ENCODE measurements at regions not wholly inside any gene's neighbourhood (a gene's known extent, or its start where the extent isn't known, plus 50 kb on each side); places are given as distances from the start of the nearest gene placed in this dataset.

DNA sequence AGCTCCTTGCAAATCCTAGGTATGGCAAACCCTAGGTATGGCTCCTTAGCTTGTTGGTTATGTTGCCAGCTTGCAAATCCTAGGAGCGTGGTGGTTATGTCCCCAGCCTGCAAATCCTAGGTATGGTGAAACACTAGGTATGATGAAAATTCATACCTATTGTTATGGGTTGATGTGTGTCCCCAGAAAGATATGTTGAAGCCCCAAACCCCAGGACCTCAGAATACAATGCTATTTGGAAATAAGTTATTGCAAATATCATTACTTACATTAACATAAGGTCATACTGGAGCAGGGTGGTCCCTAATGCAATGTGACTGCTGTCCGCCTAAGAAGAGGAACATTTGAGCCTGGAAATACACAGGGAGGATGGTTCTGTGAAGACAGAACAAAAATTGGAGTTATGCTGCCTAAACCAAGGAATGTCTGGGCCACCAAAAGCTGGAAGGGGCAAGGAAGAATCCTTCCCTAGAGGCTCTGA lies 220.8 kb downstream of the MYCN start:
- Histone ChIP-seq H3K36me3 (ENCODE audit: control insufficient read depth in 4 of 4, insufficient read depth in 3 of 4, low read depth in 1 of 4, low read length in 3 of 4) (no peaks in the 10 kb centered on the region), H3K4me3 (ENCODE audit: low read depth in 1 of 3, low read length in 3 of 3) (no peak overlapping the region), H3K27ac (ENCODE audit: low read depth in 1 of 2, low read length in 2 of 2) (no peak overlapping the region), H3K9ac (ENCODE audit: low read depth in 1 of 2, low read length in 2 of 2) (no peak overlapping the region), H3K9me3 (ENCODE audit: control insufficient read depth in 4 of 4, low read length in 3 of 4) (no peaks in the 10 kb centered on the region), H3K27me3 (ENCODE audit: control insufficient read depth in 4 of 4, insufficient read depth in 4 of 4, low read length in 3 of 4) (no peaks in the 10 kb centered on the region), H3K4me1 (ENCODE audit: control insufficient read depth in 4 of 4, insufficient read depth in 4 of 4, low read length in 3 of 4) (no peaks in the 10 kb centered on the region)
- TF ChIP-seq FOXA1 (IDR thresholded peaks at IDR 0.05): no peak
- no peak for TF ChIP-seq GABPA (IDR thresholded peaks at IDR 0.05 in 1 of 2, conservative IDR thresholded peaks at IDR 0.05 in 1 of 2)
- no peak for TF ChIP-seq HNF4G (IDR thresholded peaks at IDR 0.05)
- no peak for TF ChIP-seq SP1 (IDR thresholded peaks at IDR 0.05)
- no peak for TF ChIP-seq YY1 (IDR thresholded peaks at IDR 0.05)
- TF ChIP-seq FOXA2 (IDR thresholded peaks at IDR 0.05): no peak
- TF ChIP-seq, protein P1, sequence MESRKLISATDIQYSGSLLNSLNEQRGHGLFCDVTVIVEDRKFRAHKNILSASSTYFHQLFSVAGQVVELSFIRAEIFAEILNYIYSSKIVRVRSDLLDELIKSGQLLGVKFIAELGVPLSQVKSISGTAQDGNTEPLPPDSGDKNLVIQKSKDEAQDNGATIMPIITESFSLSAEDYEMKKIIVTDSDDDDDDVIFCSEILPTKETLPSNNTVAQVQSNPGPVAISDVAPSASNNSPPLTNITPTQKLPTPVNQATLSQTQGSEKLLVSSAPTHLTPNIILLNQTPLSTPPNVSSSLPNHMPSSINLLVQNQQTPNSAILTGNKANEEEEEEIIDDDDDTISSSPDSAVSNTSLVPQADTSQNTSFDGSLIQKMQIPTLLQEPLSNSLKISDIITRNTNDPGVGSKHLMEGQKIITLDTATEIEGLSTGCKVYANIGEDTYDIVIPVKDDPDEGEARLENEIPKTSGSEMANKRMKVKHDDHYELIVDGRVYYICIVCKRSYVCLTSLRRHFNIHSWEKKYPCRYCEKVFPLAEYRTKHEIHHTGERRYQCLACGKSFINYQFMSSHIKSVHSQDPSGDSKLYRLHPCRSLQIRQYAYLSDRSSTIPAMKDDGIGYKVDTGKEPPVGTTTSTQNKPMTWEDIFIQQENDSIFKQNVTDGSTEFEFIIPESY (IDR thresholded peaks at IDR 0.05): no peak
- TF ChIP-seq, protein P2, sequence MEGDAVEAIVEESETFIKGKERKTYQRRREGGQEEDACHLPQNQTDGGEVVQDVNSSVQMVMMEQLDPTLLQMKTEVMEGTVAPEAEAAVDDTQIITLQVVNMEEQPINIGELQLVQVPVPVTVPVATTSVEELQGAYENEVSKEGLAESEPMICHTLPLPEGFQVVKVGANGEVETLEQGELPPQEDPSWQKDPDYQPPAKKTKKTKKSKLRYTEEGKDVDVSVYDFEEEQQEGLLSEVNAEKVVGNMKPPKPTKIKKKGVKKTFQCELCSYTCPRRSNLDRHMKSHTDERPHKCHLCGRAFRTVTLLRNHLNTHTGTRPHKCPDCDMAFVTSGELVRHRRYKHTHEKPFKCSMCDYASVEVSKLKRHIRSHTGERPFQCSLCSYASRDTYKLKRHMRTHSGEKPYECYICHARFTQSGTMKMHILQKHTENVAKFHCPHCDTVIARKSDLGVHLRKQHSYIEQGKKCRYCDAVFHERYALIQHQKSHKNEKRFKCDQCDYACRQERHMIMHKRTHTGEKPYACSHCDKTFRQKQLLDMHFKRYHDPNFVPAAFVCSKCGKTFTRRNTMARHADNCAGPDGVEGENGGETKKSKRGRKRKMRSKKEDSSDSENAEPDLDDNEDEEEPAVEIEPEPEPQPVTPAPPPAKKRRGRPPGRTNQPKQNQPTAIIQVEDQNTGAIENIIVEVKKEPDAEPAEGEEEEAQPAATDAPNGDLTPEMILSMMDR (IDR thresholded peaks at IDR 0.05; ENCODE audit: low read depth, low read length, missing input control): no peak
- no peak for TF ChIP-seq RAD21 (IDR thresholded peaks at IDR 0.05)
- TF ChIP-seq, protein P3, sequence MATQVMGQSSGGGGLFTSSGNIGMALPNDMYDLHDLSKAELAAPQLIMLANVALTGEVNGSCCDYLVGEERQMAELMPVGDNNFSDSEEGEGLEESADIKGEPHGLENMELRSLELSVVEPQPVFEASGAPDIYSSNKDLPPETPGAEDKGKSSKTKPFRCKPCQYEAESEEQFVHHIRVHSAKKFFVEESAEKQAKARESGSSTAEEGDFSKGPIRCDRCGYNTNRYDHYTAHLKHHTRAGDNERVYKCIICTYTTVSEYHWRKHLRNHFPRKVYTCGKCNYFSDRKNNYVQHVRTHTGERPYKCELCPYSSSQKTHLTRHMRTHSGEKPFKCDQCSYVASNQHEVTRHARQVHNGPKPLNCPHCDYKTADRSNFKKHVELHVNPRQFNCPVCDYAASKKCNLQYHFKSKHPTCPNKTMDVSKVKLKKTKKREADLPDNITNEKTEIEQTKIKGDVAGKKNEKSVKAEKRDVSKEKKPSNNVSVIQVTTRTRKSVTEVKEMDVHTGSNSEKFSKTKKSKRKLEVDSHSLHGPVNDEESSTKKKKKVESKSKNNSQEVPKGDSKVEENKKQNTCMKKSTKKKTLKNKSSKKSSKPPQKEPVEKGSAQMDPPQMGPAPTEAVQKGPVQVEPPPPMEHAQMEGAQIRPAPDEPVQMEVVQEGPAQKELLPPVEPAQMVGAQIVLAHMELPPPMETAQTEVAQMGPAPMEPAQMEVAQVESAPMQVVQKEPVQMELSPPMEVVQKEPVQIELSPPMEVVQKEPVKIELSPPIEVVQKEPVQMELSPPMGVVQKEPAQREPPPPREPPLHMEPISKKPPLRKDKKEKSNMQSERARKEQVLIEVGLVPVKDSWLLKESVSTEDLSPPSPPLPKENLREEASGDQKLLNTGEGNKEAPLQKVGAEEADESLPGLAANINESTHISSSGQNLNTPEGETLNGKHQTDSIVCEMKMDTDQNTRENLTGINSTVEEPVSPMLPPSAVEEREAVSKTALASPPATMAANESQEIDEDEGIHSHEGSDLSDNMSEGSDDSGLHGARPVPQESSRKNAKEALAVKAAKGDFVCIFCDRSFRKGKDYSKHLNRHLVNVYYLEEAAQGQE (IDR thresholded peaks at IDR 0.05): no peak
- TF ChIP-seq, protein P4, sequence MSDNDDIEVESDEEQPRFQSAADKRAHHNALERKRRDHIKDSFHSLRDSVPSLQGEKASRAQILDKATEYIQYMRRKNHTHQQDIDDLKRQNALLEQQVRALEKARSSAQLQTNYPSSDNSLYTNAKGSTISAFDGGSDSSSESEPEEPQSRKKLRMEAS (IDR thresholded peaks at IDR 0.05): no peak
- TF ChIP-seq TAF1 (conservative IDR thresholded peaks at IDR 0.05): no peak
- WGBS: 45% methylated on average over 2 of the region's 2 CpGs
- no peak for DNase-seq (ENCODE audit: low spot score)

DNA sequence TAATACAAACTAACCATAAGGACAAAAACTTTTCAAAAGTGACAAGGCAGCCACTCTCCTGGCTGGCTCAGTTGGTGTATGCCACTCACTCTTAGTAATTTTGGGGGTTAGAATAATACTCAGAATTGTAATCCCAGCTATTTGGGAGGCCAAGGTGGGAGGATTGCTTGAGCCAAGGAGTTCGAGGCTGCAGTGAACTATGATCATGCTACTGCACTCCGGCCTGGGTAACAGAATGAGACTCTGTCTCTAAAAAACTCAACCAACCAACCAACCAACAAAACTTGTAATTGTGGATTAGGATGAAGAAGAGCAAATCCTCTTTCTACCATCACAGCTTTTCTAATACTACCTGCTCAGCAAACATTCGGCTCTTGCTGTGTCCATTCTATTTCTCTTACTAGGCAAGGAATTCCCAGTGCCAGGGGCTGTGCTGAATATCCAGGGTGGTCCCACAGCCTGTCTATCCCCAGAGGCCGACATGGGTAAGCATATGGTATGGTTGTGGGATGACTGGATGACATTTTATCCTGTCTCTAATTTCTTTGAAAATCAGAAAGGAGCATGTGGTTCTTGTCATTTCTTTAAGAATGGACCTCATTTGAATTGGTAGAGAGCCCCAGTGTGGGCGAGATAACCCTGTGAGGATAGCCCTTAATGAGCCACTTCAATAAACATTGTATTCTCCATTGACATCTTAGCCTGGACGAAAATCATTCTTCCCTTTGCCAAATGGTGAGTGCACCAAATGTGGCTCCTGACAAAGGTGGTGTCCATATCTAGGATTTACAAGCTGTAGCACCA lies 220.1 kb downstream of the MYCN start:
- H3K4me3 ChIP-seq (ENCODE audit: low read depth in 1 of 3, low read length in 3 of 3): no peak overlapping the region
- no peaks in the 10 kb centered on the region for H3K36me3 ChIP-seq (ENCODE audit: control insufficient read depth in 4 of 4, insufficient read depth in 3 of 4, low read depth in 1 of 4, low read length in 3 of 4)
- DNase-seq (ENCODE audit: low spot score): no peak
- H3K4me1 ChIP-seq (ENCODE audit: control insufficient read depth in 4 of 4, insufficient read depth in 4 of 4, low read length in 3 of 4): no peaks in the 10 kb centered on the region
- H3K9me3 ChIP-seq (ENCODE audit: control insufficient read depth in 4 of 4, low read length in 3 of 4): no peaks in the 10 kb centered on the region
- H3K27ac ChIP-seq (ENCODE audit: low read depth in 1 of 2, low read length in 2 of 2): no peak overlapping the region
- no peaks in the 10 kb centered on the region for H3K27me3 ChIP-seq (ENCODE audit: control insufficient read depth in 4 of 4, insufficient read depth in 4 of 4, low read length in 3 of 4)
- no peak overlapping the region for H3K9ac ChIP-seq (ENCODE audit: low read depth in 1 of 2, low read length in 2 of 2)
- WGBS: 83% methylated on average over 6 of the region's 6 CpGs
- TF ChIP-seq FOXA1 (IDR thresholded peaks at IDR 0.05) (no peak), NR2F2 (IDR thresholded peaks at IDR 0.05) (no peak), SP1 (IDR thresholded peaks at IDR 0.05) (no peak), RXRA (IDR thresholded peaks at IDR 0.05) (no peak), YY1 (IDR thresholded peaks at IDR 0.05) (no peak), EGR1 (IDR thresholded peaks at IDR 0.05; ENCODE audit: low read depth in 2 of 2) (no peak)
- TF ChIP-seq, protein P1 (IDR thresholded peaks at IDR 0.05): no peak
- TF ChIP-seq, protein P4 (IDR thresholded peaks at IDR 0.05): no peak
- TF ChIP-seq, protein P3 (IDR thresholded peaks at IDR 0.05): no peak
- TF ChIP-seq, protein P5, sequence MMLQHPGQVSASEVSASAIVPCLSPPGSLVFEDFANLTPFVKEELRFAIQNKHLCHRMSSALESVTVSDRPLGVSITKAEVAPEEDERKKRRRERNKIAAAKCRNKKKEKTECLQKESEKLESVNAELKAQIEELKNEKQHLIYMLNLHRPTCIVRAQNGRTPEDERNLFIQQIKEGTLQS (IDR thresholded peaks at IDR 0.05): no peak
